H9 (cell line): ENCODE measurements at regions not wholly inside any gene's neighbourhood (a gene's known extent, or its start where the extent isn't known, plus 50 kb on each side); places are given as distances from the start of the nearest gene placed in this dataset.

Experiments used
- DNase-seq: peaks from one replicate; pipeline ENCODE4 v3.0.0-alpha.2; 2017
- H2AFZ ChIP-seq: one replicate; pipeline ENCODE4 v1.6.1; 2013; ENCODE audit warnings: mild to moderate bottlenecking, low read length, control low read depth, moderate library complexity
- H2AK5ac ChIP-seq: 2 replicates; pipeline ENCODE4 v1.6.1; 2013; ENCODE audit warnings: low read length, control low read depth, mixed read lengths; ENCODE audit not compliant: insufficient read length
- H2BK120ac ChIP-seq: one replicate; pipeline ENCODE4 v1.6.1; 2013; ENCODE audit warnings: low read depth, mild to moderate bottlenecking, low read length, control low read depth, inconsistent platforms; ENCODE audit not compliant: poor library complexity, severe bottlenecking
- H2BK12ac ChIP-seq: 2 replicates; pipeline ENCODE4 v1.6.1; 2013; ENCODE audit warnings: low read length, control low read depth, mixed read lengths, low read depth; ENCODE audit not compliant: insufficient read length
- H2BK15ac ChIP-seq: 2 replicates; pipeline ENCODE4 v1.6.1; 2013; ENCODE audit warnings: low read depth, low read length, control low read depth
- H2BK20ac ChIP-seq: one replicate; pipeline ENCODE4 v1.6.1; 2013; ENCODE audit warnings: low read depth, mild to moderate bottlenecking, low read length, control low read depth, inconsistent platforms; ENCODE audit not compliant: poor library complexity, severe bottlenecking
- H2BK5ac ChIP-seq: 2 replicates; pipeline ENCODE4 v1.6.1; 2013; ENCODE audit warnings: low read length, control low read depth, mixed read lengths; ENCODE audit not compliant: insufficient read length
- H3K14ac ChIP-seq: 2 replicates; pipeline ENCODE4 v1.6.1; 2013; ENCODE audit warnings: low read length, control low read depth; ENCODE audit not compliant: insufficient read depth
- H3K18ac ChIP-seq: 2 replicates; pipeline ENCODE4 v1.6.1; 2013; ENCODE audit warnings: low read depth, mild to moderate bottlenecking, mixed read lengths, low read length, control low read depth; ENCODE audit not compliant: insufficient read length
- H3K23ac ChIP-seq: 2 replicates; pipeline ENCODE4 v1.6.1; 2013; ENCODE audit warnings: low read length, control low read depth, mixed read lengths, low read depth; ENCODE audit not compliant: insufficient read length
- H3K23me2 ChIP-seq: 2 replicates; pipeline ENCODE4 v1.6.1; 2013; ENCODE audit warnings: low read depth, mild to moderate bottlenecking, mixed read lengths, low read length, control low read depth; ENCODE audit not compliant: insufficient read length, poor library complexity, severe bottlenecking
- H3K27ac ChIP-seq: 2 replicates; pipeline ENCODE4 v1.5.1; 2013; ENCODE audit warnings: low read length, control low read depth, mixed read lengths, low read depth; ENCODE audit not compliant: insufficient read length
- H3K27me3 ChIP-seq: 2 replicates; pipeline ENCODE4 v1.6.1; 2013; ENCODE audit warnings: low read length, control low read depth, inconsistent platforms; ENCODE audit not compliant: insufficient read depth
- H3K4ac ChIP-seq: 2 replicates; pipeline ENCODE4 v1.6.1; 2013; ENCODE audit warnings: low read depth, mild to moderate bottlenecking, control low read depth, inconsistent platforms, low read length, moderate library complexity
- H3K4me1 ChIP-seq: 2 replicates; pipeline ENCODE4 v1.6.1; 2013; ENCODE audit warnings: low read length, control low read depth, inconsistent platforms; ENCODE audit not compliant: insufficient read depth
- H3K4me2 ChIP-seq: 2 replicates; pipeline ENCODE4 v1.6.1; 2013; ENCODE audit warnings: low read length, control low read depth, mixed read lengths; ENCODE audit not compliant: insufficient read length, insufficient read depth
- H3K56ac ChIP-seq: 2 replicates; pipeline ENCODE4 v1.6.1; 2013; ENCODE audit warnings: low read depth, mild to moderate bottlenecking, mixed read lengths, low read length, control low read depth; ENCODE audit not compliant: insufficient read length
- H3K79me1 ChIP-seq: 2 replicates; pipeline ENCODE4 v1.6.1; 2013; ENCODE audit warnings: low read depth, mild to moderate bottlenecking, moderate library complexity, low read length, control low read depth, inconsistent platforms; ENCODE audit not compliant: insufficient read depth, poor library complexity, severe bottlenecking
- H3K79me2 ChIP-seq: 2 replicates; pipeline ENCODE4 v1.6.1; 2013; ENCODE audit warnings: low read length, control low read depth, inconsistent platforms; ENCODE audit not compliant: insufficient read depth
- H3K9ac ChIP-seq: 2 replicates; pipeline ENCODE4 v1.6.1; 2013; ENCODE audit warnings: low read length, control low read depth, mixed read lengths; ENCODE audit not compliant: insufficient read length; ENCODE audit errors: extremely low read depth
- H3K9me3 ChIP-seq: one replicate; pipeline ENCODE4 v1.6.1; 2013; ENCODE audit warnings: low read depth, low read length, inconsistent platforms; ENCODE audit not compliant: control insufficient read depth
- H3T11ph ChIP-seq: one replicate; pipeline ENCODE4 v1.6.1; 2013; ENCODE audit warnings: mild to moderate bottlenecking, low read length, control low read depth, inconsistent platforms
- H4K20me1 ChIP-seq: one replicate; pipeline ENCODE4 v1.6.1; 2013; ENCODE audit not compliant: control insufficient read depth, insufficient read length, insufficient read depth
- H4K5ac ChIP-seq: 2 replicates; pipeline ENCODE4 v1.6.1; 2013; ENCODE audit warnings: low read depth, mild to moderate bottlenecking, mixed read lengths, low read length, control low read depth; ENCODE audit not compliant: insufficient read length
- H4K8ac ChIP-seq: replicated peaks from 2 replicates; pipeline ENCODE4 v1.6.1; 2013; ENCODE audit warnings: low read length, control low read depth, mixed read lengths, low read depth; ENCODE audit not compliant: insufficient read length
- H4K91ac ChIP-seq: 2 replicates; pipeline ENCODE4 v1.6.1; 2013; ENCODE audit warnings: low read depth, mild to moderate bottlenecking, moderate library complexity, mixed read lengths, low read length, control low read depth; ENCODE audit not compliant: insufficient read length
- H3K27ac Mint-ChIP-seq, 3 experiments: 2 replicates in 2 of 3; 3 replicates in 1 of 3; pipeline ENCODE4 v1.8.0; 2020 to 2021; ENCODE audit warnings: mixed read lengths in 3 of 3, mild to moderate bottlenecking in 1 of 3, moderate library complexity in 1 of 3
- H3K27me3 Mint-ChIP-seq: 2 replicates; pipeline ENCODE4 v1.8.0; 2021; ENCODE audit warnings: low read depth, mild to moderate bottlenecking, moderate library complexity, mixed read lengths
- H3K36me3 Mint-ChIP-seq, 3 experiments: 2 replicates in 2 of 3; 3 replicates in 1 of 3; pipeline ENCODE4 v1.8.0; 2020 to 2021; ENCODE audit warnings: low read depth in 3 of 3, mixed read lengths in 3 of 3; ENCODE audit not compliant: insufficient read depth in 1 of 3
- H3K4me1 Mint-ChIP-seq, 2 experiments: 2 replicates each; pipeline ENCODE4 v1.8.0; 2020; ENCODE audit warnings: mixed read lengths in 2 of 2
- H3K4me3 Mint-ChIP-seq, 2 experiments: 2 replicates in 1 of 2; 3 replicates in 1 of 2; pipeline ENCODE4 v1.8.0; 2020 to 2021; ENCODE audit warnings: mild to moderate bottlenecking in 2 of 2, mixed read lengths in 2 of 2, moderate library complexity in 1 of 2
- H3K9me3 Mint-ChIP-seq, 2 experiments: 2 replicates in 1 of 2; 3 replicates in 1 of 2; pipeline ENCODE4 v1.8.0; 2020; ENCODE audit warnings: mild to moderate bottlenecking in 2 of 2, mixed read lengths in 2 of 2, moderate library complexity in 1 of 2
- CTCF ChIP-seq: fragments of 200-600 bp; sonication (generic); conservative IDR thresholded peaks from 3 replicates; pipeline ENCODE4 v1.8.0; 2021; ENCODE audit warnings: antibody characterized with exemption, mild to moderate bottlenecking
- WGBS: extraction: QIAGEN DNeasy Blood & Tissue Kit; methylation state at CpG from one replicate; pipeline ENCODE4 v1.1.7; 2013; ENCODE audit warnings: missing lambda C conversion rate, low lambda C conversion rate, mixed read lengths; ENCODE audit not compliant: insufficient read length; ENCODE audit errors: extremely low coverage; 5-methylcytosine and 5-hydroxymethylcytosine counted together

- Histone ChIP-seq H2AFZ (no peak overlapping the region), H2AK5ac (no peak overlapping the region), H3K4me1 (peaks cover 8% of the 10 kb centered on the region), H2BK5ac (no peak overlapping the region), H3K23me2 (no peaks in the 10 kb centered on the region), H2BK120ac (no peak overlapping the region), H4K5ac (no peak overlapping the region), H3K79me1 (no peaks in the 10 kb centered on the region), H2BK12ac (no peak overlapping the region), H3K27ac (no peak overlapping the region), H3K18ac (no peak overlapping the region), H3K27me3 (no peaks in the 10 kb centered on the region), H4K8ac (no peak overlapping the region), H3K4me2 (no peak overlapping the region), H3K4ac (no peak overlapping the region), H2BK20ac (no peak overlapping the region), H3T11ph (no peak overlapping the region), H3K79me2 (no peaks in the 10 kb centered on the region), H4K91ac (no peak overlapping the region), H2BK15ac (no peak overlapping the region), H4K20me1 (no peaks in the 10 kb centered on the region), H3K56ac (no peak overlapping the region), H3K9ac (no peak overlapping the region), H3K9me3 (no peaks in the 10 kb centered on the region), H3K23ac (no peak overlapping the region), H3K14ac (no peak overlapping the region)
- H3K27me3 Mint-ChIP-seq, result no peaks in the 10 kb centered on the region
- H3K36me3 Mint-ChIP-seq, result peaks cover 0 to 5% (median 3%) of the 10 kb centered on the region in 3 experiments; a peak in 3 of 7 replicates
- TF ChIP-seq CTCF, result no peak
- no peak overlapping the region for H3K27ac Mint-ChIP-seq
- WGBS, result no CpG with 5 or more reads among the region's 7 CpGs
- no peaks in the 10 kb centered on the region for H3K9me3 Mint-ChIP-seq
- peaks cover 21 to 22% of the 10 kb centered on the region in 2 experiments for H3K4me1 Mint-ChIP-seq
- no peak for DNase-seq
- no peak overlapping the region for H3K4me3 Mint-ChIP-seq
Observed at GRCh38 chr12:24416423-24417109, 467.1 kb upstream of the SOX5 start.
